ENCODE measurements at regions not wholly inside any gene's neighbourhood (a gene's known extent, or its start where the extent isn't known, plus 50 kb on each side); places are given as distances from the start of the nearest gene placed in this dataset.

DNA sequence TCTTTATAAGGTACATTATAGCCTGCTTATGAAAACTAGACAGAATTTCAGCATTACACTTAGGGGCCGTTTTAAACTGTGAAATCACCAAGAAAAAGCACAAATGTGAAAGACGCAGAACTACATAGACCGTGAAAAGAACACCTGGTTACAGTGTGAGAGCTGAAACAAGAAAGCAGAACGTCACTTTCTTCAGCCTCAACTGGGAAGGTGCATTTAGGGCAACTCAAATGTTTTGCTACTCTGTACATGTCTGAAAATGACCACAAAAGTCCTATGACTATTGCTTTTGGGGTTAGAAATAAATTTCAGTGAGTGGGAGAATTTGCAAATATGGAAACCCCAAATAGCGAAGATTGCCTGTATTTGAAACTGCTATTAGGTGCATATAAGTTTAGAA lies 268.7 kb downstream of the OLFM3 start:
- H3K27ac ChIP-seq (ENCODE audit: insufficient read depth, low read depth, low read length) = no peak overlapping the region
- H3K36me3 ChIP-seq (ENCODE audit: control insufficient read depth in 2 of 2, extremely low read depth in 1 of 2, insufficient read depth in 2 of 2, low read length in 2 of 2) = no peaks in the 10 kb centered on the region
- BruUV-seq (replicated peaks) = no TSS peak
- no peaks in the 10 kb centered on the region for H3K27me3 ChIP-seq (ENCODE audit: control insufficient read depth in 2 of 2, insufficient read depth in 2 of 2, low read length in 2 of 2)
- H3K9me3 ChIP-seq (replicated peaks; ENCODE audit: control insufficient read depth, insufficient read depth, low read length) = no peaks in the 10 kb centered on the region
- dilution Hi-C loops (cut with MboI; ENCODE audit: extremely low pct_ligation_motif_present, low sequenced_read_pairs) (no loop called here), intact Hi-C loops (cut with micrococcal nuclease) (no loop called here)
- TF ChIP-seq, protein P1, sequence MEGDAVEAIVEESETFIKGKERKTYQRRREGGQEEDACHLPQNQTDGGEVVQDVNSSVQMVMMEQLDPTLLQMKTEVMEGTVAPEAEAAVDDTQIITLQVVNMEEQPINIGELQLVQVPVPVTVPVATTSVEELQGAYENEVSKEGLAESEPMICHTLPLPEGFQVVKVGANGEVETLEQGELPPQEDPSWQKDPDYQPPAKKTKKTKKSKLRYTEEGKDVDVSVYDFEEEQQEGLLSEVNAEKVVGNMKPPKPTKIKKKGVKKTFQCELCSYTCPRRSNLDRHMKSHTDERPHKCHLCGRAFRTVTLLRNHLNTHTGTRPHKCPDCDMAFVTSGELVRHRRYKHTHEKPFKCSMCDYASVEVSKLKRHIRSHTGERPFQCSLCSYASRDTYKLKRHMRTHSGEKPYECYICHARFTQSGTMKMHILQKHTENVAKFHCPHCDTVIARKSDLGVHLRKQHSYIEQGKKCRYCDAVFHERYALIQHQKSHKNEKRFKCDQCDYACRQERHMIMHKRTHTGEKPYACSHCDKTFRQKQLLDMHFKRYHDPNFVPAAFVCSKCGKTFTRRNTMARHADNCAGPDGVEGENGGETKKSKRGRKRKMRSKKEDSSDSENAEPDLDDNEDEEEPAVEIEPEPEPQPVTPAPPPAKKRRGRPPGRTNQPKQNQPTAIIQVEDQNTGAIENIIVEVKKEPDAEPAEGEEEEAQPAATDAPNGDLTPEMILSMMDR (IDR thresholded peaks at IDR 0.05; ENCODE audit: extremely low read depth in 1 of 2, insufficient read depth in 1 of 2, low read depth in 1 of 2, low read length in 2 of 2) = no peak
- TF ChIP-seq, protein P2, sequence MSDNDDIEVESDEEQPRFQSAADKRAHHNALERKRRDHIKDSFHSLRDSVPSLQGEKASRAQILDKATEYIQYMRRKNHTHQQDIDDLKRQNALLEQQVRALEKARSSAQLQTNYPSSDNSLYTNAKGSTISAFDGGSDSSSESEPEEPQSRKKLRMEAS (IDR thresholded peaks at IDR 0.05; ENCODE audit: insufficient read depth, insufficient read length) = no peak
- TF ChIP-seq GATA2 (IDR thresholded peaks at IDR 0.05; ENCODE audit: insufficient read depth, insufficient read length, low read depth, low read length) = no peak
- no peak for TF ChIP-seq JUN (IDR thresholded peaks at IDR 0.05; ENCODE audit: borderline replicate concordance, insufficient read depth, insufficient read length, low read depth)
- TF ChIP-seq EZH2 (IDR thresholded peaks at IDR 0.05; ENCODE audit: borderline replicate concordance, low read depth, low read length, severe bottlenecking) = no peak
- no peak for TF ChIP-seq FOS (IDR thresholded peaks at IDR 0.05; ENCODE audit: borderline replicate concordance, insufficient read depth, low read length)
- TF ChIP-seq POLR2AphosphoS5 (IDR thresholded peaks at IDR 0.05; ENCODE audit: insufficient read depth, low read depth, low read length) = no peak
- no peak for TF ChIP-seq POLR2A (IDR thresholded peaks at IDR 0.05; ENCODE audit: low read depth, low read length)
- TF ChIP-seq MYC (IDR thresholded peaks at IDR 0.05; ENCODE audit: low read depth, low read length) = no peak
- no peaks in the 10 kb centered on the region for H3K79me2 ChIP-seq (ENCODE audit: control insufficient read depth, insufficient read depth, low read length)
- H3K4me1 ChIP-seq (ENCODE audit: control insufficient read depth, extremely low read depth, insufficient read depth, low read length) = no peaks in the 10 kb centered on the region
- H3K9ac ChIP-seq (replicated peaks; ENCODE audit: extremely low read depth, insufficient read depth, low read length) = no peak overlapping the region
- H3K4me3 ChIP-seq (replicated peaks in 1 of 3; ENCODE audit: insufficient read depth in 1 of 3, low read depth in 1 of 3, low read length in 3 of 3) = no peak overlapping the region
- H2AFZ ChIP-seq (ENCODE audit: low read depth, low read length) = no peak overlapping the region
- FAIRE-seq (no peak), DNase-seq (ENCODE audit: low read depth, low spot score) (no peak)
- POLR2A ChIA-PET = no interaction called here
- CTCF ChIA-PET = no interaction called here
- no peaks in the 10 kb centered on the region for H4K20me1 ChIP-seq (replicated peaks; ENCODE audit: control insufficient read depth, extremely low read depth, insufficient read depth, low read length)
- no peak overlapping the region for H3K4me2 ChIP-seq (ENCODE audit: insufficient read depth, low read length)
- no peaks in the 10 kb centered on the region for H3K9me1 ChIP-seq (replicated peaks; ENCODE audit: control insufficient read depth, extremely low read depth, insufficient read depth, low read length)
